PC-3 (cell line): ENCODE measurements at regions not wholly inside any gene's neighbourhood (a gene's known extent, or its start where the extent isn't known, plus 50 kb on each side); places are given as distances from the start of the nearest gene placed in this dataset.

Experiments used
- CTCF ChIP-seq: fragments of 300-600 bp; sonication (generic); conservative IDR thresholded peaks from 2 replicates; pipeline ENCODE4 v1.5.1; 2017; ENCODE audit warnings: antibody characterized with exemption, low read depth, mild to moderate bottlenecking, low read length
- EZH2 ChIP-seq: fragments of 300-600 bp; sonication (generic); IDR thresholded peaks from one replicate; pipeline ENCODE4 v1.6.1; 2017; ENCODE audit warnings: antibody characterized with exemption, mild to moderate bottlenecking, low read length; ENCODE audit not compliant: unreplicated experiment

- TF ChIP-seq EZH2 (no peak), CTCF (no peak)
Measured at GRCh38 chr13:112131081-112131712, 64.2 kb downstream of the SOX1 start.
